ENCODE measurements at regions not wholly inside any gene's neighbourhood (a gene's known extent, or its start where the extent isn't known, plus 50 kb on each side); places are given as distances from the start of the nearest gene placed in this dataset.

GRCh38 chr11:116336540-116336939 is 436.2 kb downstream of the BUD13 start:
- Histone ChIP-seq H3K36me3 (ENCODE audit: control insufficient read depth, insufficient read depth, low read length) (no peaks in the 10 kb centered on the region), H2AFZ (ENCODE audit: low read length) (no peak overlapping the region), H3K27me3 (ENCODE audit: control insufficient read depth, insufficient read depth, low read length) (no peaks in the 10 kb centered on the region), H3K27ac (ENCODE audit: insufficient read depth, low read length) (no peak overlapping the region), H3K79me2 (ENCODE audit: control insufficient read depth, insufficient read depth, low read length) (no peaks in the 10 kb centered on the region), H3K4me3 (replicated peaks in 1 of 4; ENCODE audit: control extremely low read depth in 1 of 4, insufficient read depth in 1 of 4, low read depth in 3 of 4, low read length in 4 of 4) (no peak overlapping the region), H3K9me3 (ENCODE audit: control insufficient read depth, insufficient read depth, low read depth, low read length) (no peaks in the 10 kb centered on the region), H4K20me1 (ENCODE audit: control insufficient read depth, extremely low read depth, insufficient read depth, low read length) (no peaks in the 10 kb centered on the region), H3K4me1 (ENCODE audit: control insufficient read depth, extremely low read depth, insufficient read depth, low read length) (no peaks in the 10 kb centered on the region), H3K4me2 (ENCODE audit: extremely low read depth, insufficient read depth, low read length) (no peak overlapping the region), H3K9ac (ENCODE audit: insufficient read depth, low read length) (no peak overlapping the region)
- DNase-seq (ENCODE audit: low read depth in 2 of 2): no peak
- TF ChIP-seq CTCF (conservative IDR thresholded peaks at IDR 0.05 in 1 of 2, IDR thresholded peaks at IDR 0.05 in 1 of 2; ENCODE audit: low read depth in 1 of 2, low read length in 2 of 2): no peak
- TF ChIP-seq EZH2 (IDR thresholded peaks at IDR 0.05; ENCODE audit: low read length, missing control alignments): no peak

- H2AFZ ChIP-seq (ENCODE audit: low read length): no peak overlapping the region
- H3K9me3 ChIP-seq (ENCODE audit: control insufficient read depth, insufficient read depth, low read depth, low read length): no peaks in the 10 kb centered on the region
These were observed 436.9 kb downstream of the BUD13 start for GRCh38 chr11:116335891-116336290.

GRCh38 chr11:116335078-116335477 is 437.7 kb downstream of the BUD13 start:
- Histone ChIP-seq H3K79me2 (ENCODE audit: control insufficient read depth, insufficient read depth, low read length) (no peaks in the 10 kb centered on the region), H3K36me3 (ENCODE audit: control insufficient read depth, insufficient read depth, low read length) (no peaks in the 10 kb centered on the region), H3K27ac (ENCODE audit: insufficient read depth, low read length) (no peak overlapping the region), H3K4me2 (ENCODE audit: extremely low read depth, insufficient read depth, low read length) (no peak overlapping the region), H3K4me1 (ENCODE audit: control insufficient read depth, extremely low read depth, insufficient read depth, low read length) (no peaks in the 10 kb centered on the region), H3K9ac (ENCODE audit: insufficient read depth, low read length) (no peak overlapping the region), H2AFZ (ENCODE audit: low read length) (no peak overlapping the region), H4K20me1 (ENCODE audit: control insufficient read depth, extremely low read depth, insufficient read depth, low read length) (no peaks in the 10 kb centered on the region), H3K4me3 (replicated peaks in 1 of 4; ENCODE audit: control extremely low read depth in 1 of 4, insufficient read depth in 1 of 4, low read depth in 3 of 4, low read length in 4 of 4) (no peak overlapping the region), H3K9me3 (ENCODE audit: control insufficient read depth, insufficient read depth, low read depth, low read length) (no peaks in the 10 kb centered on the region), H3K27me3 (ENCODE audit: control insufficient read depth, insufficient read depth, low read length) (no peaks in the 10 kb centered on the region)
- DNase-seq (ENCODE audit: low read depth in 2 of 2): no peak
- TF ChIP-seq EZH2 (IDR thresholded peaks at IDR 0.05; ENCODE audit: low read length, missing control alignments): no peak
- no peak for TF ChIP-seq CTCF (conservative IDR thresholded peaks at IDR 0.05 in 1 of 2, IDR thresholded peaks at IDR 0.05 in 1 of 2; ENCODE audit: low read depth in 1 of 2, low read length in 2 of 2)

More at GRCh38 chr11:116335891-116336290, 436.9 kb downstream of the BUD13 start:
- Histone ChIP-seq H3K4me1 (ENCODE audit: control insufficient read depth, extremely low read depth, insufficient read depth, low read length) (no peaks in the 10 kb centered on the region), H3K9ac (ENCODE audit: insufficient read depth, low read length) (no peak overlapping the region), H3K36me3 (ENCODE audit: control insufficient read depth, insufficient read depth, low read length) (no peaks in the 10 kb centered on the region), H3K4me2 (ENCODE audit: extremely low read depth, insufficient read depth, low read length) (no peak overlapping the region), H3K4me3 (replicated peaks in 1 of 4; ENCODE audit: control extremely low read depth in 1 of 4, insufficient read depth in 1 of 4, low read depth in 3 of 4, low read length in 4 of 4) (no peak overlapping the region), H3K27me3 (ENCODE audit: control insufficient read depth, insufficient read depth, low read length) (no peaks in the 10 kb centered on the region), H3K79me2 (ENCODE audit: control insufficient read depth, insufficient read depth, low read length) (no peaks in the 10 kb centered on the region), H3K27ac (ENCODE audit: insufficient read depth, low read length) (no peak overlapping the region), H4K20me1 (ENCODE audit: control insufficient read depth, extremely low read depth, insufficient read depth, low read length) (no peaks in the 10 kb centered on the region)
- no peak for TF ChIP-seq CTCF (conservative IDR thresholded peaks at IDR 0.05 in 1 of 2, IDR thresholded peaks at IDR 0.05 in 1 of 2; ENCODE audit: low read depth in 1 of 2, low read length in 2 of 2)
- no peak for TF ChIP-seq EZH2 (IDR thresholded peaks at IDR 0.05; ENCODE audit: low read length, missing control alignments)
- DNase-seq (ENCODE audit: low read depth in 2 of 2): no peak
